A549 (cell line): ENCODE measurements at regions not wholly inside any gene's neighbourhood (a gene's known extent, or its start where the extent isn't known, plus 50 kb on each side); places are given as distances from the start of the nearest gene placed in this dataset.

Experiments
- ATAC-seq, 2 experiments: fragments of 200-7000 bp in 1 of 2; fragments of >200 bp in 1 of 2; cut with Nextera tagmentation in 1 of 2; cut with Tn5 transposase in 1 of 2; 3 replicates each; pipeline versions ENCODE4 v1.8.0 to v1.9.1; 2018 to 2020; ENCODE audit warnings: mild to moderate bottlenecking in 1 of 2, moderate library complexity in 1 of 2
- CTCF ChIA-PET: fragments of 300-600 bp; sonication (Branson Sonifier 250); formaldehyde crosslinking; extraction: SDS; loops from one replicate; lab custom pipeline; 2021; ENCODE audit warnings: antibody characterized with exemption, inconsistent platforms; lab: Yijun Ruan, JAX
- POLR2A ChIA-PET: fragments of 350-600 bp; formaldehyde crosslinking; extraction: SDS; loops from one replicate; lab custom pipeline; 2021; ENCODE audit warnings: antibody characterized with exemption, inconsistent platforms; lab: Yijun Ruan, JAX
- DNase-seq, 2 experiments: peaks; one replicate each; pipeline versions ENCODE4 v3.0.0 to v3.0.0-alpha.2; 2011 to 2016; ENCODE audit warnings: low read depth in 1 of 2, low spot score in 1 of 2
- FAIRE-seq: peaks from 2 replicates; lab custom pipeline; 2011; peaks lifted over from hg19 to GRCh38; lab: Jason Lieb, UNC
- H3K27ac ChIP-seq, 2 experiments: fragments of >200 bp; sonication (Bioruptor Twin); formaldehyde crosslinking; 3 replicates each; pipeline ENCODE4 v1.5.1; 2016 to 2017
- H3K4me1 ChIP-seq: fragments of >200 bp; sonication (Bioruptor Twin); formaldehyde crosslinking; 3 replicates; pipeline ENCODE4 v1.6.1; 2016
- H3K4me2 ChIP-seq: fragments of >200 bp; sonication (Bioruptor Twin); formaldehyde crosslinking; 3 replicates; pipeline ENCODE4 v1.6.1; 2016
- H3K4me3 ChIP-seq: fragments of >200 bp; sonication (Bioruptor Twin); formaldehyde crosslinking; 3 replicates; pipeline ENCODE4 v1.5.1; 2016
- H3K9me3 ChIP-seq: fragments of >200 bp; sonication (Bioruptor Twin); formaldehyde crosslinking; 3 replicates; pipeline ENCODE4 v1.6.1; 2016
- BHLHE40 ChIP-seq: IDR thresholded peaks from 2 replicates; pipeline ENCODE4 v1.6.1; 2012; ENCODE audit warnings: low read depth, low read length, inconsistent platforms
- CBX8 ChIP-seq: fragments of 200-600 bp; sonication (generic); IDR thresholded peaks from 2 replicates; pipeline ENCODE4 v1.6.1; 2016
- CHD2 ChIP-seq: fragments of 150-350 bp; IDR thresholded peaks from 2 replicates; pipeline ENCODE4 v1.6.1; 2014; ENCODE audit warnings: low read length; ENCODE audit not compliant: partially characterized antibody
- CHD4 ChIP-seq: fragments of 200-600 bp; sonication (generic); IDR thresholded peaks from 2 replicates; pipeline ENCODE4 v1.6.1; 2016; ENCODE audit warnings: antibody characterized with exemption, mild to moderate bottlenecking, borderline replicate concordance
- E2F6 ChIP-seq: IDR thresholded peaks from 2 replicates; pipeline ENCODE4 v1.6.1; 2012; ENCODE audit warnings: low read depth, borderline replicate concordance
- ELK1 ChIP-seq: fragments of 150-350 bp; IDR thresholded peaks from 2 replicates; pipeline ENCODE4 v1.6.1; 2014; ENCODE audit warnings: low read depth, mild to moderate bottlenecking, low read length
- ESRRA ChIP-seq: fragments of 150-350 bp; IDR thresholded peaks from 2 replicates; pipeline ENCODE4 v1.6.1; 2014; ENCODE audit warnings: mild to moderate bottlenecking, low read length, borderline replicate concordance
- FOSB ChIP-seq: fragments of 250-450 bp; sonication (Bioruptor Pico); IDR thresholded peaks from 2 replicates; pipeline ENCODE4 v1.5.0; 2020; ENCODE audit warnings: mild to moderate bottlenecking, moderate library complexity
- FOSL2 ChIP-seq, 2 experiments: fragments of 450-650 bp in 1 of 2; fragments of >200 bp in 1 of 2; sonication (Bioruptor Twin) in 1 of 2; formaldehyde crosslinking; IDR thresholded peaks; 2 replicates each; pipeline versions ENCODE4 v1.5.0 to v1.6.1; 2016 to 2020; ENCODE audit warnings: mild to moderate bottlenecking in 1 of 2, moderate library complexity in 1 of 2
- HMGXB4 ChIP-seq: fragments of 250-450 bp; sonication (Bioruptor Pico); IDR thresholded peaks from 2 replicates; pipeline ENCODE4 v1.5.0; 2021; ENCODE audit warnings: mild to moderate bottlenecking, moderate library complexity, borderline replicate concordance
- KDM1A ChIP-seq: fragments of 200-600 bp; sonication (generic); IDR thresholded peaks from 2 replicates; pipeline ENCODE4 v1.6.1; 2016; ENCODE audit warnings: low read depth, mild to moderate bottlenecking
- KDM5A ChIP-seq: fragments of 200-600 bp; sonication (generic); IDR thresholded peaks from 2 replicates; pipeline ENCODE4 v1.6.1; 2016; ENCODE audit warnings: antibody characterized with exemption, mild to moderate bottlenecking
- MYC ChIP-seq: IDR thresholded peaks from 2 replicates; pipeline ENCODE4 v1.6.1; 2012; ENCODE audit warnings: mild to moderate bottlenecking, inconsistent platforms, low read length, improper control_type of control experiment, borderline replicate concordance
- REST ChIP-seq: fragments of 200-600 bp; sonication (generic); IDR thresholded peaks from 2 replicates; pipeline ENCODE4 v1.6.1; 2016; ENCODE audit warnings: antibody characterized with exemption, mild to moderate bottlenecking, moderate library complexity
- SREBF2 ChIP-seq: fragments of 450-650 bp; IDR thresholded peaks from 2 replicates; pipeline ENCODE4 v1.6.1; 2014; ENCODE audit warnings: mild to moderate bottlenecking, moderate library complexity
- ZNF302 ChIP-seq: fragments of 250-450 bp; sonication (Bioruptor Pico); IDR thresholded peaks from 2 replicates; pipeline ENCODE4 v1.9.0; 2021; ENCODE audit warnings: inconsistent platforms, mild to moderate bottlenecking, moderate library complexity
- WGBS: methylation state at CpG from one replicate; pipeline ENCODE4 v1.1.6; 2017; ENCODE audit errors: missing lambda C conversion rate; 5-methylcytosine and 5-hydroxymethylcytosine counted together

GRCh38 chr18:49708662-49709346 is 104.5 kb downstream of the ACAA2 start (continued):
- TF ChIP-seq REST: no peak
- TF ChIP-seq CBX8: no peak
- TF ChIP-seq ZNF302 (CRISPR knock-in tag): no peak
- no peak for TF ChIP-seq MYC
- TF ChIP-seq, all 56 proteins: peak for 0

GRCh38 chr18:49707599-49707998 is 105.7 kb downstream of the ACAA2 start:
- H3K27ac ChIP-seq: no peak overlapping the region
- no peak overlapping the region for H3K4me3 ChIP-seq
- H3K9me3 ChIP-seq: no peaks in the 10 kb centered on the region
- 97% methylated on average over 2 of the region's 3 CpGs for WGBS
- ATAC-seq: no peak
- POLR2A ChIA-PET: no interaction called here
- TF ChIP-seq BHLHE40 (no peak), CHD2 (no peak), ELK1 (no peak), MYC (no peak), ESRRA (no peak), FOSL2 (IDR thresholded peaks at IDR 0.05) (no peak), FOSL2 (CRISPR knock-in tag; IDR thresholded peaks at IDR 0.05) (no peak), HMGXB4 (no peak)
- TF ChIP-seq, all 56 proteins: peak for 0
- FAIRE-seq (no peak), DNase-seq (no peak)
- Histone ChIP-seq H3K4me1 (no peaks in the 10 kb centered on the region), H3K4me2 (no peak overlapping the region)
- CTCF ChIA-PET: interaction anchor here (1.6 kb wide), 1 partner anchor 10 kb away, joined by 6 read pairs; no protein-coding TSS in a partner anchor

GRCh38 chr18:49704334-49704733 is 109.0 kb downstream of the ACAA2 start:
- TF ChIP-seq KDM5A (no peak), E2F6 (no peak), CBX8 (no peak), FOSB (CRISPR knock-in tag) (no peak), FOSL2 (IDR thresholded peaks at IDR 0.05) (no peak), FOSL2 (CRISPR knock-in tag; IDR thresholded peaks at IDR 0.05) (no peak), CHD4 (no peak), BHLHE40 (no peak), KDM1A (no peak), MYC (no peak), SREBF2 (no peak)
- ATAC-seq: no peak
- Histone ChIP-seq H3K9me3 (no peaks in the 10 kb centered on the region), H3K4me3 (no peak overlapping the region), H3K4me1 (no peaks in the 10 kb centered on the region), H3K4me2 (no peak overlapping the region), H3K27ac (no peak overlapping the region)
- no peak for FAIRE-seq
- CTCF ChIA-PET: no interaction called here
- POLR2A ChIA-PET: no interaction called here
- 55% methylated on average over 6 of the region's 6 CpGs for WGBS
- no peak for DNase-seq
